Activated CD4-positive, alpha-beta memory T cell treated with anti-CD3 and anti-CD28 coated beads, Interleukin-2, amount 10 ng/mL, durations not matched to agents 7 days and 5 days (primary cell): ENCODE measurements at regions not wholly inside any gene's neighbourhood (a gene's known extent, or its start where the extent isn't known, plus 50 kb on each side); places are given as distances from the start of the nearest gene placed in this dataset.
"Not testable (repeated sequence)": the region's sequence is repeated elsewhere in the genome, so short reads cannot be mapped to it uniquely, and the experiment has no call there.

Experiments used
- CTCF ChIA-PET: fragments of 350-600 bp; sonication (Branson Sonifier 250); formaldehyde crosslinking; loops from one replicate; lab custom pipeline; 2021; ENCODE audit warnings: antibody characterized with exemption, inconsistent platforms; lab: Charles Lee
- POLR2A ChIA-PET: fragments of 350-600 bp; sonication (Branson Sonifier 250); formaldehyde crosslinking; loops from one replicate; lab custom pipeline; 2021; ENCODE audit warnings: antibody characterized with exemption; lab: Charles Lee
- DNase-seq: peaks from one replicate; pipeline ENCODE4 v3.0.0-alpha.2; 2020
- H3K27ac Mint-ChIP-seq: one replicate; pipeline ENCODE4 v1.8.0; 2021; ENCODE audit warnings: mild to moderate bottlenecking, mixed read lengths
- H3K27me3 Mint-ChIP-seq: one replicate; pipeline ENCODE4 v1.8.0; 2021; ENCODE audit warnings: mixed read lengths
- H3K36me3 Mint-ChIP-seq: one replicate; pipeline ENCODE4 v1.8.0; 2021; ENCODE audit warnings: low read depth, mixed read lengths
- H3K4me1 Mint-ChIP-seq: one replicate; pipeline ENCODE4 v1.8.0; 2021; ENCODE audit warnings: mixed read lengths
- H3K4me3 Mint-ChIP-seq: one replicate; pipeline ENCODE4 v1.8.0; 2021; ENCODE audit warnings: mild to moderate bottlenecking, mixed read lengths
- H3K9me3 Mint-ChIP-seq: one replicate; pipeline ENCODE4 v1.8.0; 2021; ENCODE audit warnings: mixed read lengths

DNA sequence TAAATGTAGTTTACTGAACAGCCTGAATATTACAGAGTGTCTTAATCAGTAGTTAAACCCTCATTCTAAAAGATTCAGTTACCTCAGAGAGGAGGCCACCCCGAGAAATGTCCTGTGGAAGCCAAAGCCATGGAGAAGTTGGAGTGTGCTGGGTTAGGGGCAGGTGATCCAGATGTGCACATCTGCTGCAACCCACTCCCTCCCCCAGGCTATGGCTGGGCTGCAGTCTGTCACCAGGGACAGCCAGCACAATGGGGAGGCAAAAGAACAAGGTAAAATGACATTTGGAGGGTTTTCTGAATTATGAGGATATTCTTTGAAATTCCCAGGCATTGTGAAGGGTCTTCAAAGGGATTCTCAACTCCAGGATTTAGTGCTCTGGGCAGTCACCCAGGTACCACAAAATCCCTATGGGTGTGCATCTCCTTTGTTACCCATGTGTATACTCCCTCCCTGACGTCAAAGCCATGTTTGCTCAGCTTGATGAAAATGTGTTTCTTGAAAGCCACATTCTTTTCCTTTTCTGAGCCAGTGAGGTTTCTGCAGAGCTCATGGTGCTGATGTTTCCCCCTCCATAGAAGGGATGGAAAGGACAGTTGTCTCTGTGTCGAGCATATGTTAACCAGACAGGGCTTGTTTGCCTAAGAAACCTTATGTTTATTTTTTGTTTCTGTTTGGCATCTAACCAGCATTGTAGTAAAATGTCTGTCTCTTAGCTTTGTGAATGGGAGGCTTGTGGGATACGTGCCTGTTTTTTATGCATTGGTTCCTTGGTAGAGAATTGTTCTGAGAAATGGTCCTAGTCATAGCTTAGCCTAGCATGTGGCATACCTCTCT lies 212.3 kb upstream of the TBX18 start:
- no peaks in the 10 kb centered on the region for H3K4me1 Mint-ChIP-seq
- ChIA-PET CTCF (no interaction called here), POLR2A (no interaction called here)
- DNase-seq, result no peak
- no peak overlapping the region for H3K27ac Mint-ChIP-seq
- H3K9me3 Mint-ChIP-seq, result peaks cover 5% of the 10 kb centered on the region
- H3K4me3 Mint-ChIP-seq, result no peak overlapping the region
- H3K27me3 Mint-ChIP-seq, result no peaks in the 10 kb centered on the region
- no peaks in the 10 kb centered on the region for H3K36me3 Mint-ChIP-seq

DNA sequence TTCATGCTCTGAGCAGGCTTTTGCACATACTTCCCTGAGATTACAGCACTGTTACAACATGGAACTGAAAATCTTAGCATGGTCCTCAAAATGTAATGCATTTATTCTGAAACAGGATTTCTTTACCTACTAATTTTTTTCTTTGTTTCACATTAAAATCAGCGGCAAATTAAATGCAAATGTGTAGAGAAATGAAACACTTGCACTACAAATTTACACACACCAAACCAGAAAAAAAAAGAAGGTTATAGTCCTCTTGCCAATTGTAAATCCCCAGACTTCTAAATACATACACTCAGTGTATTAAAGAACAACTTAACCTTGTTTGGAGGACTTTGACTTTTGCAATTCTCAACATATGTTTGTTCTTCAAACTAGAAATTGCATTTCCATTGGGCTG lies 210.9 kb upstream of the TBX18 start:
- no peak overlapping the region for H3K4me3 Mint-ChIP-seq
- no peaks in the 10 kb centered on the region for H3K4me1 Mint-ChIP-seq
- no peaks in the 10 kb centered on the region for H3K36me3 Mint-ChIP-seq
- no peak for DNase-seq
- peaks cover 2% of the 10 kb centered on the region for H3K9me3 Mint-ChIP-seq
- H3K27me3 Mint-ChIP-seq, result no peaks in the 10 kb centered on the region
- CTCF ChIA-PET, result no interaction called here
- H3K27ac Mint-ChIP-seq, result no peak overlapping the region
- POLR2A ChIA-PET, result no interaction called here

DNA sequence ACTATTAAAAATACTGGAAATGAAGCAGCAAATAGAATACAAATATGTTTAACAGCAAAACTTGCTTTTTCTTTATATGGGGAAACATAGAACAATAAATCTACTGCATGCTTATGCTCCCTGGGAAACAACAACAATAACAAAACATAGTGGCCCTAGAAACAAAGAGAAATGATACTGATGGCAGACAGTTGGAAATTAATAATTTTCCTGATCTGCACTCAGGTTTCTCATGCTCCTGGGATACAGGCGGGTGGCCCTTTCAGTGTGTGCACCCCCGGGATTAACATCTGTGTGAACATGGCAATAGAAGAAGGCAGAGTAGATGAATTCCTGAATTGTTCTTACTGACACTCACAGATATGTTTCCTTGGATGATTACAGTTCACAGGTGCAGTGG lies 209.2 kb upstream of the TBX18 start:
- CTCF ChIA-PET, result no interaction called here
- no peaks in the 10 kb centered on the region for H3K36me3 Mint-ChIP-seq
- no peak overlapping the region for H3K4me3 Mint-ChIP-seq
- POLR2A ChIA-PET, result no interaction called here
- no peaks in the 10 kb centered on the region for H3K4me1 Mint-ChIP-seq
- H3K27me3 Mint-ChIP-seq, result no peaks in the 10 kb centered on the region
- DNase-seq, result no peak
- peaks cover 8% of the 10 kb centered on the region for H3K9me3 Mint-ChIP-seq
- no peak overlapping the region for H3K27ac Mint-ChIP-seq

DNA sequence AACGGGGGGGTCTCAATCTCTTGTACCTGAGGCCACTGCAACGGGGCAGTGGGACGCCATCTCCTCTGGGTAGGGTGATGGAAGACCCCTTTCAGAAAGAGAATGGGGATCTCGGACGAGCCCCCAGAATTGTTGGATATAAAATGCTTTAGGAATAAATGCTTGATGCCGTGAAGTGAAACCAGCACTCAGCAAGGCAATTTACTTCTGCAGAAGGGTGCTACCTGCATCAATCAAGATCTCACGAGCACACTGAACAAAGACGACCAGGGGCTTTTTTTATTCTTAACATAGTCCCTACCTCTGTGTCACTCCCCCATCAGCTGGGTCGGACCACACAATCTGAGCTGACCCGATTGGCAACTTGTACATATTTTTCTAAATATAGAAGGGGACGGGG lies 203.6 kb upstream of the TBX18 start:
- POLR2A ChIA-PET, result no interaction called here
- Mint-ChIP-seq H3K27me3 (no peaks in the 10 kb centered on the region), H3K4me3 (no peak overlapping the region)

DNA sequence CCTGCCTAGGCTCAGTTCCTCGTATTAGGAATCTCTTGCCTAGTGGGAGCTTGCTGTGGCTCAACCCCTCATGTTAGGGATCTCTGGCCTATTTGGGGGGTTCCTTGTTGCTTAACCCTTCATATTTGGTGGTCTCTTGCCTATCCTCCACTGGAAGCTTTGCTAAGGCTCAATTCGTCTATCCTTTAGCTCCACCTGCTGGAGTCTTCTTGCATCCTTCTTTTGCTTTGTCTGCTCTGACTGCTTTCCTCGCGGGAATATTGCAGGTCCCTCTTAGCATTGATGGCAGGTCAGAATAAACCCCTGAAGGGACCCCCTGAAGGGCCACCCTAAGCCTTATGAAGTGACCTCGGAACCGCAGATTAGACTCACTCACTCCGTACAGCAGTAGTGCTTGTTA lies 203.0 kb upstream of the TBX18 start:
- ChIA-PET CTCF (no interaction called here), POLR2A (no interaction called here)
- Mint-ChIP-seq H3K4me1 (no peaks in the 10 kb centered on the region), H3K27ac (no peak overlapping the region), H3K36me3 (no peaks in the 10 kb centered on the region), H3K9me3 (peaks cover 16% of the 10 kb centered on the region), H3K27me3 (no peaks in the 10 kb centered on the region), H3K4me3 (no peak overlapping the region)
- DNase-seq, result no peak

More for the DNA sequence above, 203.6 kb upstream of the TBX18 start:
- Mint-ChIP-seq H3K36me3 (no peaks in the 10 kb centered on the region), H3K27ac (no peak overlapping the region), H3K4me1 (no peaks in the 10 kb centered on the region), H3K9me3 (peaks cover 16% of the 10 kb centered on the region)
- no peak for DNase-seq
- CTCF ChIA-PET, result no interaction called here

DNA sequence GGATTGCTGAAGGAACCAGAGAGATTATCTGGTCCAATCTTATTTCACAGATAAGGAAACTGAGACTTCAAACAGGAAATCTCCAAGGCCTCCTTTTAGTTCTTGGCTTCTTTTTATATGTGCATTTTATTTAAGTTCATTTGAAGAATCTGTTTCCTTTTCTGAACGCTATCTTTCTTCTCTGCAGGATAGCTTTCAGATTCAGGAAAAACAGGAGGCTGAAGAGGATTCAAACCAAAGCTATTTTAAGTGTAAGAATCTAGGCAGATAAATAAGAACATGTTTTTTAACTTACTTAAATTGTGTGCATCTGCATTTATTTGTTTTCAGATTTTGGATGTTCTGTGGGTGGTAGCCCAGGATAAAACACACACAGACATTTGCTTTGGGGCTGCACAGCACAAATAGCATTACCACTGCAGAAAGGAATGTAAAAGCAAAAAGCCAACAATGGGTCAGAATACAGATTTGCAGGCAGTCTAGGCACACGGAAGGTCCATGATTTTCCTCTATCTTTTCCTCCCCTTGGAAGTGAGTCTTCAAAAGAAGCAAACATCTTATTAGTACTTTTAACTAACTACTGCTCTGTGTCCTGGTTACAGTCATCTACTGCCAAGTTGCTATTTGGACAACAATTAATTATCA lies 188.8 kb upstream of the TBX18 start:
- Mint-ChIP-seq H3K27me3 (no peaks in the 10 kb centered on the region), H3K4me1 (no peaks in the 10 kb centered on the region), H3K36me3 (no peaks in the 10 kb centered on the region), H3K4me3 (no peak overlapping the region), H3K9me3 (no peaks in the 10 kb centered on the region), H3K27ac (no peak overlapping the region)
- ChIA-PET POLR2A (no interaction called here), CTCF (no interaction called here)
- no peak for DNase-seq

DNA sequence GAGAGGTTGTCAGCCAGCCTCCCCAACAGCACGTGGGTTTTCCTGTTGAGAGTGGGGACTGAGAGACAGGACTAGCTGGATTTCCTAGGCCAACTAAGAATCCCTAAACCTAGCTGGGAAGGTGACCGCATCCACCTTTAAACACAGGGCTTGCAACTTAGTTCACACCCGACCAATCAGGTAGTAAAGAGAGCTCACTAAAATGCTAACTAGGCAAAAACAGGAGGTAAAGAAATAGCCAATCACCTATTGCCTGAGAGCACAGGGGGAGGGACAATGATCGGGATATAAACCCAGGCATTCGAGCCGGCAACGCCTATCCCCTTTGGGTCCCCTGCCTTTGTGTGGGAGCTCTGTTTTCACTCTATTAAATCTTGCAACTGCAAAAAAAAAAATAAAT lies 180.5 kb upstream of the TBX18 start:
- H3K4me3 Mint-ChIP-seq, CTCF ChIA-PET, DNase-seq, H3K9me3 Mint-ChIP-seq, POLR2A ChIA-PET, H3K27me3 Mint-ChIP-seq, H3K4me1 Mint-ChIP-seq, H3K27ac Mint-ChIP-seq, H3K36me3 Mint-ChIP-seq: not testable (repeated sequence)

DNA sequence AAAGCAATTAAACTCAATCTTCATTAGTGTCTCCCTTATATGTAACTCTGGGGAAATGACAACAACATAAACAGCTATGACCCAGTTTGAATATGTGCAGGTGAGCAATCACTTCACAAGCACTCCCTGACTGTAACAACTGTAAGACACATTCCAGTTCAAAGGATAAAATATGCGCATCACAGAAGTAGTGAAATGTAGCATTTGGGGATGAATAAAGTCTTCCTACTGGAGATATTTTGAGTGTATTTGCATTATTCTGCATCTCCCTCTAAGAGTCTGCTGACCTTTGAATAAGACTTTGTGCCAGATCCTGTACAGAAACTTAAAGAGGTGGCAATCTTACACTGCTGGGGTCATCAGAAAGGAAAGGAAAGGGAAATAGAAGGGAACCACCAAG lies 179.5 kb upstream of the TBX18 start:
- H3K4me1 Mint-ChIP-seq, result no peaks in the 10 kb centered on the region
- no peak overlapping the region for H3K4me3 Mint-ChIP-seq
- H3K27ac Mint-ChIP-seq, result no peak overlapping the region
- peaks cover 6% of the 10 kb centered on the region for H3K9me3 Mint-ChIP-seq
- DNase-seq, result no peak
- POLR2A ChIA-PET, result no interaction called here
- H3K36me3 Mint-ChIP-seq, result no peaks in the 10 kb centered on the region
- no peaks in the 10 kb centered on the region for H3K27me3 Mint-ChIP-seq
- CTCF ChIA-PET, result no interaction called here

DNA sequence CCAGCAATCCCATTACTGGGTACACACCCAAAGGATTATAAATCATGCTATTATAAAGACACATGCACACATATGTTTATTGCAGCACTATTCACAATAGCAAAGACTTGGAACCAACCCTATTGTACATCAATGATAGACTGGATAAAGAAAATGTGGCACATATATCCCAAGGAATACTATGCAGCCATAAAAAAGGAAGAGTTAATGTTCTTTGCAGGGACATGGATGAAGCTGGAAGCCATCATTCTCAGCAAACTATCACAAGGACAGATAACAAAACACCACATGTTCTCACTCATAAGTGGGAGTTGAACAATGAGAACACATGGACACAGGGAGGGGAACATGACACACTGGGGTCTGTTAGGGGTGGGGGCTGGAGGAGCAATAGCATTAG lies 177.2 kb upstream of the TBX18 start:
- CTCF ChIA-PET, H3K4me3 Mint-ChIP-seq, POLR2A ChIA-PET, DNase-seq, H3K36me3 Mint-ChIP-seq, H3K9me3 Mint-ChIP-seq, H3K27ac Mint-ChIP-seq, H3K27me3 Mint-ChIP-seq, H3K4me1 Mint-ChIP-seq: not testable (repeated sequence)

DNA sequence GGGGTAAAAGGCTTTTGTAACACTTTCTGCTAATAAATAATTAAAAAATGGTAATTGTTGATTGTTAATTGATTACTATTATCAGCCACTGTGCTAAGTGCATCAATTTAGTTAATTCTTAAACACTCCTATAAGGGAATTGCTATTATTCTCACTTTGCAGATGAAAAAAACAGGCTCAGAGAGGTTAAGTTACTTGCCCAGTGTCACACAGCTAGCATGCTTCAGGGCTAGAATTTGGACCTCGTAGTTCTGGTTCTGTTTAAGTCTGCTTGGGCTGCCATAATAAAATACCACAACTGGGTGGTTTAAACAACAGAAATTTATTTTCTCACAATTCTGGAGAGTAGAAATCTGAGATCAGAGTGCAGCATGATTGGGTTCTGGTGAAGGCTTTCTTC lies 164.8 kb upstream of the TBX18 start:
- Mint-ChIP-seq H3K4me3 (no peak overlapping the region), H3K27me3 (no peaks in the 10 kb centered on the region), H3K4me1 (no peaks in the 10 kb centered on the region), H3K27ac (no peak overlapping the region), H3K9me3 (no peaks in the 10 kb centered on the region), H3K36me3 (no peaks in the 10 kb centered on the region)
- DNase-seq, result no peak
- ChIA-PET CTCF (no interaction called here), POLR2A (no interaction called here)

DNA sequence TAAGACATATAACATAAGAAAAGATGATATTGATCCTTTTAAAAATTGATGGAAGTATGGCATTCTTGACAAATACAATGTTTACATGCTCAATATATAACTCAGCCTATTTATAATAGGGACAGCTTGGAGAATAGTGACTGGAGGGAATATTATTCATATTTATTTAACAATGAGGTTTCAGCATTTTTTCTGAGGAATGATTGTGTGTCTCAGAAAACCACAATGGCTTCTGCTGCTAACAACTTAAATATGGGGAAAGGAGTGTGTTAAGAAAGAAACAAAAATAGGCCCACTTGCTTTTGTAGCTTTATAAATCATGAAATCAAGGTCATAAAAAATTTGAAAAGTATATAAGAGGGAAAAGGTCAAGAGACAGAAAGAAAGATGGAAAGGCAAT lies 163.2 kb upstream of the TBX18 start:
- no peak for DNase-seq
- Mint-ChIP-seq H3K27ac (no peak overlapping the region), H3K4me3 (no peak overlapping the region), H3K27me3 (no peaks in the 10 kb centered on the region), H3K36me3 (no peaks in the 10 kb centered on the region), H3K4me1 (no peaks in the 10 kb centered on the region), H3K9me3 (no peaks in the 10 kb centered on the region)
- POLR2A ChIA-PET, result no interaction called here
- CTCF ChIA-PET, result no interaction called here

DNA sequence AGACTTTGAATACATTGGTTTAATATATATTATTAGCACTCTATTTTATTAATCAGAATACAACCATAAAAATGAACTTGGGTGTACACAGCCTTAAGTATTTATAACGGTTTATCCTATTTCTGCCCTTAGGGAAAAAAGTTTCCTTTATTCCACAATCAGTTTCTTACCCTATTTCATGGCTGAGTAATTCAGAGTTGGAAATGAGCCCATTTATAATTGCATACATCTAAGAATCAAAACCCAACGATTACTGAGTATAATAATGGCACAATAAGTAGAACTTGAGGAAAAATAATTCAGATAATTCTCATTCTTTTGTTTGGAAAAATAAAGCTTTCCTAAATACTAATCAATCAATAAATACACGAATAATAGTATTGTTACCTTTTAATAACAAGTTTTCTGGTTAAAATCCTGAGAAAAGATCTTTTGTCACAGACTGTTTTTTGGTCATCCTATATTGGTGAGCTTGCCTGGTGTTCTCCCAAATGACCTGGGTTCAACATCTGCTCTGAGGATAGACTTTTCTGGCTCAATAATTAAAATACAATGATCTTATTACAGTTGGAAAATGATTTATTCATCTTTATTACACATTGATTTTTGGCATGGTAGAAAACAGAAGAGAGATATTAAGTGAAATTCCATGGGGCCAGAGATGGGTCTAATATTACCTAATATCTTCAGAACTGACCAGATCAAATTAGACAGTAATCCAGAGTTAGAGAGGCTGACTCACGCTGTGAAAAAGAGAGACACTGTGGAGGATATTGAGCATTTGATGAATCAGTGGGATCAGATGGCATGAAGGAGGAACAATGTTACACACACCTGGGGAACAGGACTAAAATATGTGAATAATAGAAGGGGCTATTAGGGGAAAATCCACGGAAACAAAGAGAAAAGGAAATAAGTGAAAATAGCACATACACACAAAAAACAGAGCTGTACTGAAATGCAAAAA lies 162.1 kb upstream of the TBX18 start:
- POLR2A ChIA-PET, result no interaction called here
- H3K27me3 Mint-ChIP-seq, result no peaks in the 10 kb centered on the region
- no peak overlapping the region for H3K4me3 Mint-ChIP-seq
- no peak for DNase-seq
- H3K36me3 Mint-ChIP-seq, result no peaks in the 10 kb centered on the region
- H3K9me3 Mint-ChIP-seq, result no peaks in the 10 kb centered on the region
- H3K27ac Mint-ChIP-seq, result no peak overlapping the region
- H3K4me1 Mint-ChIP-seq, result no peaks in the 10 kb centered on the region
- CTCF ChIA-PET, result no interaction called here

DNA sequence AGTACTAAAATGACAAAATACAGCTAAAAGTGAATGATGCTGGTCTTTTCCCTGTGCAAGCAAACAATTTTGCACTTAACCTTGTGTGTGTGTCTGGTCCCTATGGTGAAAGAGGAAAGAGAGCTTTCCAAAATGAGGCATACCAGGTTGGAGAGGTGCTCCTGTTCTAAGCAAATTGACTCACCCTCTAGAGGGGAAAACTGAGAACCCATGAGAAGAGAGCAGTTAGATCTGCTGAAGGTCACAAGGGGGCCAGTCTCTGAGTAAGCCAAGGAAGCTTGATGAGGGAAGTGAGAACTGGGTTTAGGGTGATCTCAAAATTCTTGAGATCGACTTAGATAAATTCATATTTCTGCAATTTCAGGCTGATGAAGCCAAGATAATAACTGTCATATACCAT lies 157.5 kb upstream of the TBX18 start:
- Mint-ChIP-seq H3K4me3 (no peak overlapping the region), H3K36me3 (no peaks in the 10 kb centered on the region), H3K9me3 (no peaks in the 10 kb centered on the region), H3K4me1 (no peaks in the 10 kb centered on the region), H3K27me3 (no peaks in the 10 kb centered on the region), H3K27ac (no peak overlapping the region)
- DNase-seq, result no peak
- CTCF ChIA-PET, result no interaction called here
- POLR2A ChIA-PET, result no interaction called here
